B cell (primary cell): ENCODE measurements at regions not wholly inside any gene's neighbourhood (a gene's known extent, or its start where the extent isn't known, plus 50 kb on each side); places are given as distances from the start of the nearest gene placed in this dataset.

ENCODE experiments used
- ATAC-seq: fragments of 200-7000 bp; cut with Tn5 transposase; one replicate; pipeline ENCODE4 v1.10.0; 2021; ENCODE audit warnings: low read depth, mild to moderate bottlenecking, moderate number of reproducible peaks, moderate library complexity
- CTCF ChIA-PET: fragments of 350-600 bp; sonication (Branson Sonifier 250); formaldehyde crosslinking; loops from one replicate; lab custom pipeline; 2021; ENCODE audit warnings: antibody characterized with exemption, inconsistent platforms; lab: Charles Lee
- POLR2A ChIA-PET: fragments of 350-600 bp; sonication (Branson Sonifier 250); formaldehyde crosslinking; loops from one replicate; lab custom pipeline; 2021; ENCODE audit warnings: antibody characterized with exemption; lab: Charles Lee
- DNase-seq: peaks from one replicate; pipeline ENCODE4 v3.0.0; 2013
- H2AFZ ChIP-seq: 2 replicates; pipeline ENCODE4 v1.6.1; 2012; ENCODE audit warnings: mild to moderate bottlenecking, low read depth, low read length; ENCODE audit not compliant: insufficient read depth, poor library complexity, severe bottlenecking
- H3K27ac ChIP-seq, 2 donors: 1 replicate in 1 of 2; 2 replicates in 1 of 2; pipeline ENCODE4 v1.5.1; 2012 to 2013; ENCODE audit warnings: low read length in 2 of 2, mild to moderate bottlenecking in 2 of 2, moderate library complexity in 1 of 2
- H3K27me3 ChIP-seq, 4 experiments: fragments of 200-600 bp in 1 of 4; sonication (generic) in 1 of 4; replicated peaks in 1 of 4; 1 replicate in 2 of 4; 2 replicates in 2 of 4; pipeline versions ENCODE4 v1.6.1 to v1.7.0; 2013 to 2016; ENCODE audit warnings: low read length in 3 of 4, mild to moderate bottlenecking in 2 of 4, mixed read lengths in 1 of 4, moderate library complexity in 1 of 4; ENCODE audit not compliant: insufficient read depth in 4 of 4, control insufficient read depth in 3 of 4; ENCODE audit errors: control extremely low read depth in 1 of 4
- H3K36me3 ChIP-seq, 2 experiments: replicated peaks in 1 of 2; 1 replicate in 1 of 2; 2 replicates in 1 of 2; pipeline versions ENCODE4 v1.6.1 to v1.7.1; 2013; ENCODE audit warnings: low read length in 1 of 2; ENCODE audit not compliant: insufficient read depth in 2 of 2, control insufficient read depth in 1 of 2; ENCODE audit errors: control extremely low read depth in 1 of 2, extremely low read depth in 1 of 2
- H3K4me1 ChIP-seq, 2 donors: fragments of 200-600 bp in 1 of 2; sonication (generic) in 1 of 2; 1 replicate in 1 of 2; 2 replicates in 1 of 2; pipeline versions ENCODE4 v1.5.1 to v1.6.1; 2013 to 2017; ENCODE audit warnings: low read length in 2 of 2; ENCODE audit not compliant: control insufficient read depth in 2 of 2, insufficient read depth in 2 of 2
- H3K4me2 ChIP-seq: replicated peaks from 2 replicates; pipeline ENCODE3; 2012; ENCODE audit warnings: mild to moderate bottlenecking, low read depth, low read length; ENCODE audit not compliant: poor library complexity, severe bottlenecking
- H3K4me3 ChIP-seq, 5 experiments: fragments of 200-600 bp in 1 of 5; sonication (generic) in 1 of 5; 1 replicate in 3 of 5; 2 replicates in 2 of 5; pipeline versions ENCODE4 v1.5.1 to v1.7.0; 2011 to 2016; ENCODE audit warnings: low read length in 4 of 5, mild to moderate bottlenecking in 4 of 5, low read depth in 2 of 5, control low read depth in 1 of 5, moderate library complexity in 1 of 5; ENCODE audit not compliant: insufficient read depth in 1 of 5; ENCODE audit errors: control extremely low read depth in 1 of 5, extremely low read depth in 1 of 5
- H3K79me2 ChIP-seq: fragments of 200-600 bp; sonication (generic); one replicate; pipeline ENCODE4 v1.6.0; 2016; ENCODE audit warnings: low read length; ENCODE audit not compliant: control insufficient read depth, insufficient read depth
- H3K9ac ChIP-seq: fragments of 200-600 bp; sonication (generic); 2 replicates; pipeline ENCODE4 v1.6.1; 2017; ENCODE audit warnings: mild to moderate bottlenecking, low read length, moderate library complexity
- H3K9me3 ChIP-seq, 3 donors: one replicate each; pipeline versions ENCODE4 v1.6.1 to v1.7.1; 2013; ENCODE audit warnings: low read length in 2 of 3; ENCODE audit not compliant: control insufficient read depth in 2 of 3, insufficient read depth in 1 of 3; ENCODE audit errors: control extremely low read depth in 1 of 3
- H4K20me1 ChIP-seq: 2 replicates; pipeline ENCODE4 v1.6.0; 2012; ENCODE audit warnings: mild to moderate bottlenecking, low read length; ENCODE audit not compliant: insufficient read depth, control insufficient read depth, poor library complexity, severe bottlenecking
- H3K27ac Mint-ChIP-seq: one replicate; pipeline ENCODE4 v1.8.0; 2021; ENCODE audit warnings: mixed read lengths
- H3K27me3 Mint-ChIP-seq: one replicate; pipeline ENCODE4 v1.8.0; 2021; ENCODE audit warnings: mixed read lengths
- H3K4me1 Mint-ChIP-seq: one replicate; pipeline ENCODE4 v1.8.0; 2021; ENCODE audit warnings: mixed read lengths
- H3K4me3 Mint-ChIP-seq: one replicate; pipeline ENCODE4 v1.8.0; 2021; ENCODE audit warnings: mixed read lengths
- H3K9me3 Mint-ChIP-seq: one replicate; pipeline ENCODE4 v1.8.0; 2022; ENCODE audit warnings: mixed read lengths; ENCODE audit not compliant: insufficient read depth
- CTCF ChIP-seq: fragments of 200-600 bp; IDR thresholded peaks from one replicate; pipeline ENCODE4 v1.8.0; 2022; ENCODE audit warnings: antibody characterized with exemption, mild to moderate bottlenecking
- EZH2 ChIP-seq: IDR thresholded peaks from 2 replicates; pipeline ENCODE4 v1.6.1; 2012; ENCODE audit warnings: borderline replicate concordance, low read depth, mild to moderate bottlenecking, moderate library complexity, low read length; ENCODE audit not compliant: insufficient read depth, poor library complexity, severe bottlenecking
- WGBS: methylation state at CpG from one replicate; pipeline ENCODE4 v1.1.5; 2013; ENCODE audit warnings: missing lambda C conversion rate; ENCODE audit not compliant: insufficient coverage; 5-methylcytosine and 5-hydroxymethylcytosine counted together
- intact Hi-C: fragments of 100-400 bp; cut with micrococcal nuclease; formaldehyde crosslinking; loops from one replicate; pipeline ENCODE4 v1.10.0; 2022

- no peak for TF ChIP-seq CTCF
- TF ChIP-seq EZH2, result no peak
- H3K27ac ChIP-seq, result no peak overlapping the region
- intact Hi-C loops, result no loop called here
- no peaks in the 10 kb centered on the region for H3K79me2 ChIP-seq
- H3K36me3 ChIP-seq, result no peaks in the 10 kb centered on the region
- H3K9me3 Mint-ChIP-seq, result no peaks in the 10 kb centered on the region
- no peak overlapping the region for H2AFZ ChIP-seq
- no peak overlapping the region for H3K4me2 ChIP-seq
- H3K4me3 Mint-ChIP-seq, result no peak overlapping the region
- H3K9me3 ChIP-seq, result peaks cover 0 to 6% (median 0%) of the 10 kb centered on the region in 3 donors
- H3K27me3 Mint-ChIP-seq, result peaks cover 11% of the 10 kb centered on the region
- no peaks in the 10 kb centered on the region for H3K4me1 Mint-ChIP-seq
- H3K27ac Mint-ChIP-seq, result no peak overlapping the region
- ATAC-seq (no peak), DNase-seq (no peak)
- no peaks in the 10 kb centered on the region for H3K4me1 ChIP-seq
- no peak overlapping the region for H3K9ac ChIP-seq
- H3K4me3 ChIP-seq, result no peak overlapping the region
- CTCF ChIA-PET, result no interaction called here
- WGBS, result 95% methylated on average over 10 of the region's 10 CpGs
- POLR2A ChIA-PET, result no interaction called here
- no peaks in the 10 kb centered on the region for H4K20me1 ChIP-seq
- H3K27me3 ChIP-seq, result peaks cover 0 to 3% (median 0%) of the 10 kb centered on the region in 4 experiments
Measured at GRCh38 chr17:79443026-79443425, 167.8 kb downstream of the RBFOX3 start.

GRCh38 chr17:79441356-79442160 is 169.3 kb downstream of the RBFOX3 start:
- Mint-ChIP-seq H3K27me3 (peaks cover 15% of the 10 kb centered on the region), H3K4me3 (no peak overlapping the region), H3K27ac (no peak overlapping the region), H3K9me3 (no peaks in the 10 kb centered on the region), H3K4me1 (no peaks in the 10 kb centered on the region)
- Histone ChIP-seq H3K4me1 (no peaks in the 10 kb centered on the region), H3K4me2 (no peak overlapping the region), H3K27me3 (peaks cover 0 to 3% (median 0%) of the 10 kb centered on the region in 4 experiments), H3K79me2 (no peaks in the 10 kb centered on the region), H2AFZ (no peak overlapping the region), H3K4me3 (no peak overlapping the region), H3K9ac (no peak overlapping the region), H3K36me3 (no peaks in the 10 kb centered on the region), H3K9me3 (no peaks in the 10 kb centered on the region), H4K20me1 (no peaks in the 10 kb centered on the region), H3K27ac (no peak overlapping the region)
- TF ChIP-seq EZH2 (no peak), CTCF (no peak)
- intact Hi-C loops, result no loop called here
- CTCF ChIA-PET, result no interaction called here
- POLR2A ChIA-PET, result no interaction called here
- ATAC-seq (no peak), DNase-seq (no peak)
- WGBS, result 82% methylated on average over 15 of the region's 15 CpGs
